Astrocyte (in vitro differentiated cells and primary cell): ENCODE measurements at regions not wholly inside any gene's neighbourhood (a gene's known extent, or its start where the extent isn't known, plus 50 kb on each side); places are given as distances from the start of the nearest gene placed in this dataset.

Source experiments
- DNase-seq: peaks from one replicate; pipeline ENCODE4 v3.0.0-alpha.2; 2010; ENCODE audit warnings: low read depth
- FAIRE-seq: peaks from 2 replicates; lab custom pipeline; 2011; peaks lifted over from hg19 to GRCh38; lab: Jason Lieb, UNC
- H2AFZ ChIP-seq: 2 replicates; pipeline ENCODE4 v1.6.0; 2012; ENCODE audit warnings: low read depth, low read length, inconsistent platforms
- H3K27ac ChIP-seq: 2 replicates; pipeline ENCODE4 v1.5.1; 2011; ENCODE audit warnings: low read depth, low read length, inconsistent platforms
- H3K27me3 ChIP-seq: 2 replicates; pipeline ENCODE4 v1.6.0; 2011; ENCODE audit warnings: low read length, inconsistent platforms; ENCODE audit not compliant: insufficient read depth
- H3K36me3 ChIP-seq: 2 replicates; pipeline ENCODE4 v1.5.1; 2011; ENCODE audit warnings: low read length, inconsistent platforms; ENCODE audit not compliant: insufficient read depth
- H3K4me1 ChIP-seq: 2 replicates; pipeline ENCODE4 v1.5.1; 2011; ENCODE audit warnings: low read length, inconsistent platforms; ENCODE audit not compliant: insufficient read depth
- H3K4me2 ChIP-seq: 2 replicates; pipeline ENCODE4 v1.6.0; 2012; ENCODE audit warnings: low read length, inconsistent platforms
- H3K4me3 ChIP-seq: 2 replicates; pipeline ENCODE4 v1.5.1; 2011; ENCODE audit warnings: low read depth, mild to moderate bottlenecking, low read length, inconsistent platforms; ENCODE audit not compliant: insufficient read depth
- H3K79me2 ChIP-seq: 2 replicates; pipeline ENCODE4 v1.6.0; 2012; ENCODE audit warnings: mild to moderate bottlenecking, low read length, inconsistent platforms; ENCODE audit not compliant: insufficient read depth
- H3K9ac ChIP-seq: 2 replicates; pipeline ENCODE4 v1.6.0; 2012; ENCODE audit warnings: mild to moderate bottlenecking, low read length, inconsistent platforms
- H3K9me3 ChIP-seq: 2 replicates; pipeline ENCODE4 v1.5.1; 2012; ENCODE audit warnings: low read depth, mild to moderate bottlenecking, low read length, inconsistent platforms; ENCODE audit not compliant: insufficient read depth
- H4K20me1 ChIP-seq: 2 replicates; pipeline ENCODE4 v1.6.0; 2012; ENCODE audit warnings: low read length, inconsistent platforms; ENCODE audit not compliant: insufficient read depth
- H3K27ac Mint-ChIP-seq: one replicate; pipeline ENCODE4 v1.8.0; 2021; ENCODE audit warnings: mild to moderate bottlenecking, mixed read lengths; ENCODE audit not compliant: unreplicated experiment
- H3K27me3 Mint-ChIP-seq: one replicate; pipeline ENCODE4 v1.8.0; 2021; ENCODE audit warnings: low read depth, mixed read lengths; ENCODE audit not compliant: unreplicated experiment
- H3K36me3 Mint-ChIP-seq: one replicate; pipeline ENCODE4 v1.8.0; 2021; ENCODE audit warnings: low read depth, mixed read lengths; ENCODE audit not compliant: unreplicated experiment
- H3K4me1 Mint-ChIP-seq: one replicate; pipeline ENCODE4 v1.8.0; 2021; ENCODE audit warnings: low read depth, mixed read lengths; ENCODE audit not compliant: unreplicated experiment
- H3K4me3 Mint-ChIP-seq: one replicate; pipeline ENCODE4 v1.8.0; 2021; ENCODE audit warnings: mild to moderate bottlenecking, moderate library complexity, mixed read lengths; ENCODE audit not compliant: unreplicated experiment
- H3K9me3 Mint-ChIP-seq: one replicate; pipeline ENCODE4 v1.8.0; 2021; ENCODE audit warnings: mild to moderate bottlenecking, mixed read lengths; ENCODE audit not compliant: unreplicated experiment
- CTCF ChIP-seq: IDR thresholded peaks from 2 replicates; pipeline ENCODE4 v1.5.1; 2011; ENCODE audit warnings: low read depth, mild to moderate bottlenecking, inconsistent platforms, low read length, moderate library complexity; ENCODE audit not compliant: insufficient read depth
- EZH2 ChIP-seq: IDR thresholded peaks from 2 replicates; pipeline ENCODE4 v1.6.1; 2012; ENCODE audit warnings: mild to moderate bottlenecking, low read length, inconsistent platforms; ENCODE audit not compliant: insufficient read depth

- no peaks in the 10 kb centered on the region for H3K79me2 ChIP-seq
- Mint-ChIP-seq H3K4me1 (peaks cover 28% of the 10 kb centered on the region), H3K27ac (no peak overlapping the region), H3K36me3 (no peaks in the 10 kb centered on the region), H3K27me3 (peaks cover 17% of the 10 kb centered on the region), H3K4me3 (no peak overlapping the region), H3K9me3 (no peaks in the 10 kb centered on the region)
- H4K20me1 ChIP-seq: no peaks in the 10 kb centered on the region
- no peaks in the 10 kb centered on the region for H3K36me3 ChIP-seq
- DNase-seq: no peak
- no peak overlapping the region for H3K4me2 ChIP-seq
- no peak overlapping the region for H2AFZ ChIP-seq
- peaks cover 6% of the 10 kb centered on the region for H3K27me3 ChIP-seq
- H3K9ac ChIP-seq: no peak overlapping the region
- no peak overlapping the region for H3K4me3 ChIP-seq
- no peak overlapping the region for H3K27ac ChIP-seq
- FAIRE-seq: no peak
- peaks cover 15% of the 10 kb centered on the region for H3K4me1 ChIP-seq
- H3K9me3 ChIP-seq: no peaks in the 10 kb centered on the region
- TF ChIP-seq EZH2 (no peak), CTCF (no peak)
Observed at GRCh38 chr5:141780952-141781781, 97.0 kb downstream of the PCDH1 start.

- peaks cover 6% of the 10 kb centered on the region for H3K27me3 ChIP-seq
- H4K20me1 ChIP-seq: no peaks in the 10 kb centered on the region
- no peaks in the 10 kb centered on the region for H3K79me2 ChIP-seq
- Mint-ChIP-seq H3K27me3 (peaks cover 13% of the 10 kb centered on the region), H3K9me3 (no peaks in the 10 kb centered on the region), H3K36me3 (no peaks in the 10 kb centered on the region), H3K4me1 (peaks cover 28% of the 10 kb centered on the region), H3K4me3 (no peak overlapping the region), H3K27ac (no peak overlapping the region)
- no peaks in the 10 kb centered on the region for H3K9me3 ChIP-seq
- no peak overlapping the region for H2AFZ ChIP-seq
- H3K4me2 ChIP-seq: no peak overlapping the region
- TF ChIP-seq CTCF (no peak), EZH2 (no peak)
- no peaks in the 10 kb centered on the region for H3K36me3 ChIP-seq
- no peak overlapping the region for H3K4me3 ChIP-seq
- FAIRE-seq (no peak), DNase-seq (no peak)
- no peak overlapping the region for H3K27ac ChIP-seq
- H3K4me1 ChIP-seq: peaks cover 15% of the 10 kb centered on the region
- H3K9ac ChIP-seq: no peak overlapping the region
Observed at GRCh38 chr5:141780240-141780951, 97.8 kb downstream of the PCDH1 start.
